H1 (cell line): ENCODE measurements at regions not wholly inside any gene's neighbourhood (a gene's known extent, or its start where the extent isn't known, plus 50 kb on each side); places are given as distances from the start of the nearest gene placed in this dataset.

Experiments
- CHD2 ChIP-seq: IDR thresholded peaks from 2 replicates; pipeline ENCODE4 v1.6.1; 2012; ENCODE audit warnings: low read length, improper control_type of control experiment
- CTCF ChIP-seq, 3 experiments: IDR thresholded peaks; 1 replicate in 2 of 3; 2 replicates in 1 of 3; pipeline versions ENCODE4 v1.5.1 to v1.6.1; 2011; ENCODE audit warnings: low read length in 3 of 3, mild to moderate bottlenecking in 3 of 3, inconsistent platforms in 2 of 3, low read depth in 1 of 3, moderate library complexity in 1 of 3; ENCODE audit not compliant: insufficient read depth in 1 of 3; ENCODE audit errors: control extremely low read depth in 1 of 3
- EZH2 ChIP-seq: fragments of 200-600 bp; sonication (generic); IDR thresholded peaks from 2 replicates; pipeline ENCODE4 v1.7.1; 2012; ENCODE audit warnings: low read depth, mild to moderate bottlenecking, moderate library complexity, low read length, inconsistent platforms; ENCODE audit not compliant: severe bottlenecking
- RAD21 ChIP-seq, 2 experiments: IDR thresholded peaks in 1 of 2; conservative IDR thresholded peaks in 1 of 2; 2 replicates each; pipeline ENCODE4 v1.6.1; 2011; ENCODE audit warnings: low read depth in 2 of 2, low read length in 2 of 2, improper control_type of control experiment in 1 of 2, inconsistent platforms in 1 of 2, mild to moderate bottlenecking in 1 of 2, moderate library complexity in 1 of 2
- RNF2 ChIP-seq: fragments of 200-900, 300-1000 bp; sonication (generic); IDR thresholded peaks from 2 replicates; pipeline ENCODE4 v1.7.1; 2016; ENCODE audit warnings: borderline replicate concordance, low read depth, mild to moderate bottlenecking, antibody characterized with exemption, low read length; ENCODE audit not compliant: poor library complexity, severe bottlenecking; ENCODE audit errors: missing control alignments
- SP1 ChIP-seq: IDR thresholded peaks from 2 replicates; pipeline ENCODE4 v1.6.1; 2011; ENCODE audit warnings: low read depth, low read length
- TAF1 ChIP-seq: IDR thresholded peaks from 2 replicates; pipeline ENCODE4 v1.6.1; 2011; ENCODE audit warnings: mild to moderate bottlenecking, low read depth, low read length

- TF ChIP-seq RNF2: no peak
- TF ChIP-seq RAD21 (IDR thresholded peaks at IDR 0.05 in 1 of 2, conservative IDR thresholded peaks at IDR 0.05 in 1 of 2; ENCODE audit: low read depth in 2 of 2, low read length in 2 of 2): no peak
- TF ChIP-seq CHD2: no peak
- TF ChIP-seq CTCF (IDR thresholded peaks at IDR 0.05; ENCODE audit: control extremely low read depth in 1 of 3, insufficient read depth in 1 of 3, low read depth in 1 of 3, low read length in 3 of 3): no peak
- no peak for TF ChIP-seq TAF1
- no peak for TF ChIP-seq SP1
- no peak for TF ChIP-seq EZH2
These were observed 526.9 kb downstream of the NPHP4 start for GRCh38 chr1:5465281-5465711.
